A673 (cell line): ENCODE measurements at regions not wholly inside any gene's neighbourhood (a gene's known extent, or its start where the extent isn't known, plus 50 kb on each side); places are given as distances from the start of the nearest gene placed in this dataset.

Experiments
- EZH2 ChIP-seq: fragments of 200-600 bp; sonication (generic); IDR thresholded peaks from 2 replicates; pipeline ENCODE4 v1.6.1; 2017; ENCODE audit warnings: borderline replicate concordance, low read depth, mild to moderate bottlenecking, mixed read lengths, antibody characterized with exemption, low read length; ENCODE audit not compliant: poor library complexity, severe bottlenecking
- TF ChIP-seq, protein P1 (sequence below): fragments of 300-800, 200-600 bp; sonication (generic); conservative IDR thresholded peaks from 2 replicates; pipeline ENCODE4 v1.5.1; 2017; ENCODE audit warnings: low read depth, mild to moderate bottlenecking, antibody characterized with exemption, low read length, moderate library complexity, mixed read lengths

DNA sequence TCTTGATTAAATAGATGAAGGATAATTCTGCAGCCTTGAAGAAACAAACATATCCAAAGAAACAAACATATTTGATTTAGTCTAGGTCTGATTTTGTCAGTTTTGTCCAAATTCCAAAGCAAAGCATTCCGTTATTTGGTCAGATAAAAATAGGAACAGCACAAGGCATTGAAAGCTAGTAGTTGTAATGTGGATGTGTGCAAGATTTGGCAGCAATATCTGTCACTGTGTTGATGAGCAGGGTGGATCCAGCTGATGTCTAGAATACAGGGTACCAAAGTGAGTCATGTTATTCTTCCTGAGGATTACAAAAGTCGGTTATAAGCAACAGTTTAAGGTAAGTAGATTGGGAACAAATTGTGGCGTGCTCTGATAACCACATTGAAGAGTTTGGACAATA, 69.3 kb upstream of the PLPPR1 start:
- TF ChIP-seq EZH2 = no peak
- TF ChIP-seq, protein P1, sequence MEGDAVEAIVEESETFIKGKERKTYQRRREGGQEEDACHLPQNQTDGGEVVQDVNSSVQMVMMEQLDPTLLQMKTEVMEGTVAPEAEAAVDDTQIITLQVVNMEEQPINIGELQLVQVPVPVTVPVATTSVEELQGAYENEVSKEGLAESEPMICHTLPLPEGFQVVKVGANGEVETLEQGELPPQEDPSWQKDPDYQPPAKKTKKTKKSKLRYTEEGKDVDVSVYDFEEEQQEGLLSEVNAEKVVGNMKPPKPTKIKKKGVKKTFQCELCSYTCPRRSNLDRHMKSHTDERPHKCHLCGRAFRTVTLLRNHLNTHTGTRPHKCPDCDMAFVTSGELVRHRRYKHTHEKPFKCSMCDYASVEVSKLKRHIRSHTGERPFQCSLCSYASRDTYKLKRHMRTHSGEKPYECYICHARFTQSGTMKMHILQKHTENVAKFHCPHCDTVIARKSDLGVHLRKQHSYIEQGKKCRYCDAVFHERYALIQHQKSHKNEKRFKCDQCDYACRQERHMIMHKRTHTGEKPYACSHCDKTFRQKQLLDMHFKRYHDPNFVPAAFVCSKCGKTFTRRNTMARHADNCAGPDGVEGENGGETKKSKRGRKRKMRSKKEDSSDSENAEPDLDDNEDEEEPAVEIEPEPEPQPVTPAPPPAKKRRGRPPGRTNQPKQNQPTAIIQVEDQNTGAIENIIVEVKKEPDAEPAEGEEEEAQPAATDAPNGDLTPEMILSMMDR = no peak
